A549 (cell line): ENCODE measurements at regions not wholly inside any gene's neighbourhood (a gene's known extent, or its start where the extent isn't known, plus 50 kb on each side); places are given as distances from the start of the nearest gene placed in this dataset.

ENCODE experiments used
- CEBPB ChIP-seq, 2 experiments: fragments of >200 bp in 1 of 2; sonication (Bioruptor Twin) in 1 of 2; formaldehyde crosslinking in 1 of 2; IDR thresholded peaks; 2 replicates each; pipeline ENCODE4 v1.6.1; 2012 to 2016
- CTCF ChIP-seq: fragments of >200 bp; sonication (Bioruptor Twin); formaldehyde crosslinking; IDR thresholded peaks from 3 replicates; pipeline ENCODE4 v1.5.1; 2016
- FOXS1 ChIP-seq: fragments of 250-450 bp; sonication (Bioruptor Pico); IDR thresholded peaks from 2 replicates; pipeline ENCODE4 v1.5.0; 2020; ENCODE audit warnings: mild to moderate bottlenecking, moderate library complexity
- MAX ChIP-seq: IDR thresholded peaks from 2 replicates; pipeline ENCODE4 v1.6.1; 2012
- NPAS2 ChIP-seq: fragments of 250-450 bp; sonication (Bioruptor Pico); IDR thresholded peaks from 2 replicates; pipeline ENCODE4 v1.8.0; 2022; ENCODE audit warnings: mild to moderate bottlenecking, moderate library complexity, borderline replicate concordance
- NR3C1 ChIP-seq: fragments of >200 bp; sonication (Bioruptor Twin); formaldehyde crosslinking; IDR thresholded peaks from 3 replicates; pipeline ENCODE4 v1.6.1; 2017
- POLR2A ChIP-seq: IDR thresholded peaks from 2 replicates; pipeline ENCODE4 v1.6.1; 2012; ENCODE audit warnings: mild to moderate bottlenecking, low read length
- RAD21 ChIP-seq, 2 experiments: fragments of >200 bp in 1 of 2; sonication (Bioruptor Twin) in 1 of 2; formaldehyde crosslinking in 1 of 2; IDR thresholded peaks in 1 of 2; conservative IDR thresholded peaks in 1 of 2; 2 replicates in 1 of 2; 3 replicates in 1 of 2; pipeline ENCODE4 v1.6.1; 2012 to 2018; ENCODE audit warnings: inconsistent platforms in 1 of 2
- RFX5 ChIP-seq: fragments of 450-650 bp; IDR thresholded peaks from 2 replicates; pipeline ENCODE4 v1.7.1; 2014; ENCODE audit warnings: antibody characterized with exemption, mild to moderate bottlenecking, moderate library complexity
- TP53 ChIP-seq: fragments of 250-450 bp; sonication (Bioruptor Pico); IDR thresholded peaks from 2 replicates; pipeline ENCODE4 v1.5.0; 2021; ENCODE audit warnings: mild to moderate bottlenecking, moderate library complexity

GRCh38 chr2:117523267-117523666 lies 291.2 kb upstream of the DDX18 start:
- TF ChIP-seq CTCF (no peak), POLR2A (no peak), RAD21 (conservative IDR thresholded peaks at IDR 0.05 in 1 of 2, IDR thresholded peaks at IDR 0.05 in 1 of 2) (no peak), FOXS1 (CRISPR knock-in tag) (no peak), TP53 (CRISPR knock-in tag) (no peak), NR3C1 (no peak), RFX5 (no peak), CEBPB (IDR thresholded peaks at IDR 0.05) (no peak), NPAS2 (no peak), MAX (no peak)
